ENCODE measurements at regions not wholly inside any gene's neighbourhood (a gene's known extent, or its start where the extent isn't known, plus 50 kb on each side); places are given as distances from the start of the nearest gene placed in this dataset.

DNA sequence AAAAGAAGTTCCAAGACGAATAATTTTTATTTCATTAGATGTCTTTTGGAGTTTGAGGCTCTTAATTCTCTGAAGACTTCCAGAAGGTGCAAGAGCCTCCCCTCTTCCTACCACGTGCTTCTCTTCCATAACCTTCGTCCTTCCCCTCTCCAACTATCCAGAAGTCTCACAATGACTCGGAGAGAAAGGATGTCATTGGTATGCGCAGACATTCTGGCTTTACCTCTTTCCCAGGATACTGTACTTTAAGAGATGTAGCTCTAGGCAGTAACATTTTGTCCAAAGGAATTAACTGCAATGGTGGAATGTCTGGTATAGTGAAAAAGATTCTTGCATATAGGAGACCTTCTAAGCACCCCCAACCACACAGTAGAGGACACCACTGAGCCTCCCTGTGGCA is 249.0 kb upstream of the OSR1 start:
- H3K4me3 ChIP-seq (replicated peaks in 1 of 2; ENCODE audit: low read depth in 2 of 2, low read length in 2 of 2): no peak overlapping the region
- TF ChIP-seq, protein P1, sequence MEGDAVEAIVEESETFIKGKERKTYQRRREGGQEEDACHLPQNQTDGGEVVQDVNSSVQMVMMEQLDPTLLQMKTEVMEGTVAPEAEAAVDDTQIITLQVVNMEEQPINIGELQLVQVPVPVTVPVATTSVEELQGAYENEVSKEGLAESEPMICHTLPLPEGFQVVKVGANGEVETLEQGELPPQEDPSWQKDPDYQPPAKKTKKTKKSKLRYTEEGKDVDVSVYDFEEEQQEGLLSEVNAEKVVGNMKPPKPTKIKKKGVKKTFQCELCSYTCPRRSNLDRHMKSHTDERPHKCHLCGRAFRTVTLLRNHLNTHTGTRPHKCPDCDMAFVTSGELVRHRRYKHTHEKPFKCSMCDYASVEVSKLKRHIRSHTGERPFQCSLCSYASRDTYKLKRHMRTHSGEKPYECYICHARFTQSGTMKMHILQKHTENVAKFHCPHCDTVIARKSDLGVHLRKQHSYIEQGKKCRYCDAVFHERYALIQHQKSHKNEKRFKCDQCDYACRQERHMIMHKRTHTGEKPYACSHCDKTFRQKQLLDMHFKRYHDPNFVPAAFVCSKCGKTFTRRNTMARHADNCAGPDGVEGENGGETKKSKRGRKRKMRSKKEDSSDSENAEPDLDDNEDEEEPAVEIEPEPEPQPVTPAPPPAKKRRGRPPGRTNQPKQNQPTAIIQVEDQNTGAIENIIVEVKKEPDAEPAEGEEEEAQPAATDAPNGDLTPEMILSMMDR (IDR thresholded peaks at IDR 0.05; ENCODE audit: low read depth, low read length): no peak
- peak; percentile 5 to 47 for DNase-seq (ENCODE audit: low read depth in 2 of 2)

DNA sequence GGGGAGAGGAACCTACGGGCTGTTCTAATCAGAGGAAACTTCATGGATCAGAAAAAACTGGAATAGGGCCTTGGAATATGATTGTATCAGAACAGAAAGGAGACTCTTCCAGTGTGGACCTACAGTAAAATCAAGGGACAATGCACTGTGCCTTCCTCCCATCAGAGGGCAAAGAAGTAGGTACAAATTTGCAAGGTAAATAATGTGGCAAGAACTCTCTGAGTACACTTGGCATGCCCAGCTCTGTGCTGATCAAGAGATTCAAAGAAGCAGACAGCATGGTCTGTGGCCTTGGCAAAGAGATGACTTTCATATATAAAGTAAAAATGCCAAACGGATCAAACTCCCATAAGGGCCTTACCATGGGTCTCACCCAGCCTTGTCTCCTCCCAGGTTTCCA is 242.6 kb upstream of the OSR1 start:
- TF ChIP-seq, protein P1 (IDR thresholded peaks at IDR 0.05; ENCODE audit: low read depth, low read length): no peak
- no peak for DNase-seq (ENCODE audit: low read depth in 2 of 2)
- H3K4me3 ChIP-seq (replicated peaks in 1 of 2; ENCODE audit: low read depth in 2 of 2, low read length in 2 of 2): no peak overlapping the region

DNA sequence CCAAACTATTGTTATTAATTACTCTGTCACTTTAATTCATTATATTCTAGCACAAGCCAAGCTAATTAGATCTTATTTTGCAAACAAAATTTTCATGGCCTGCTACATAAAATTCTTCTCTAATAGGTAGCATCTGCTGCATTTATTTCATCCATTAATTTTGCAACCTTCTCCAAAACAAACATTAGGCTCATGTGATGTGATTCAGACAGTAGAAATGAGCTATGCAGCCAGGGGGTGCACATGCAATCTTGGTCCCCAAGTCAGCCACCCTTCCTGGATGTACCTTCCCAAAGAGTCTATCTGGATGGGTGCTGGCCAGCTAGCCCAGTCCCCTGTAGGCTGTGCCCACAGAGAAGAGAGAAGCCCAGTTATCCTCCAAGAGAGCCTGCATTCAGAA is 242.1 kb upstream of the OSR1 start:
- DNase-seq (ENCODE audit: low read depth in 2 of 2): no peak
- TF ChIP-seq, protein P1 (IDR thresholded peaks at IDR 0.05; ENCODE audit: low read depth, low read length): peak; percentile 12
- no peak overlapping the region for H3K4me3 ChIP-seq (replicated peaks in 1 of 2; ENCODE audit: low read depth in 2 of 2, low read length in 2 of 2)

DNA sequence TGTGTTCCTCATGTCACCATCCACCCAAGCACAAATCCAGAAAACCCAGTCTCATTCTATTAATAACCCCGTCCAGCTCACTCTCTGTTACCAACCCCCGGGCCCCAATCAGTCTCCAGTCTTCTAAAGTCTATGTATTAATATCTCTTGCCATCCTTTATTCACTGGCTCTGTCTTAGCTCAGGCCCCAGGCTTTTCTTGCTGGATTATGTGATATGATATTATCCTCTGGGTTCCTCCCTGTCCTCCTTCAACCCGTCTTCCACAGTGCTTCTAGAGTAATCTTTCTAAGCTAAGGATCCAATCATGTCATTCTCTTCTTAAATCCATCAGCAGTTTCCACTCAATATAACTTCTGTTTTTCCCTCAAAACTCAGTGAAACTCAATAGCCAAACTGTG is 240.5 kb upstream of the OSR1 start:
- no peak for DNase-seq (ENCODE audit: low read depth in 2 of 2)
- TF ChIP-seq, protein P1 (IDR thresholded peaks at IDR 0.05; ENCODE audit: low read depth, low read length): no peak
- no peak overlapping the region for H3K4me3 ChIP-seq (replicated peaks in 1 of 2; ENCODE audit: low read depth in 2 of 2, low read length in 2 of 2)

DNA sequence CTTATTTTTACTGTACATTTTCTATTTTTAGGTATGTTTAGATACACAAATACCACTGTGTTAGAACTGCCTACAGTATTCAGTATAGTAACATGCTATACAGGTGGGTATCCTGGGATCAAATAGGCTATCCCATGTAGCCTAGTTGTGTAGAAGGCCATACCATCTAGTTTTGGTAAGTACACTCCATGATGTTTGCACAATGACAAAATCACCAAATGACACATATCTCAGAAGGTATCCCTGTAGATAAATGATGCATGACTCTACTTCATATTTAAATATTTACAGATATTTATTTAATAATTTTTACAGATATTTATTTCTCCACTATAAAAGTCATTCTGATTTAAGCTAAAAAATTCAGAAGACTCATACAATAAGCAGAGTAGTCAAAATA is 233.8 kb upstream of the OSR1 start:
- TF ChIP-seq, protein P1 (IDR thresholded peaks at IDR 0.05; ENCODE audit: low read depth, low read length): no peak
- DNase-seq (ENCODE audit: low read depth in 2 of 2): no peak
- no peak overlapping the region for H3K4me3 ChIP-seq (replicated peaks in 1 of 2; ENCODE audit: low read depth in 2 of 2, low read length in 2 of 2)

DNA sequence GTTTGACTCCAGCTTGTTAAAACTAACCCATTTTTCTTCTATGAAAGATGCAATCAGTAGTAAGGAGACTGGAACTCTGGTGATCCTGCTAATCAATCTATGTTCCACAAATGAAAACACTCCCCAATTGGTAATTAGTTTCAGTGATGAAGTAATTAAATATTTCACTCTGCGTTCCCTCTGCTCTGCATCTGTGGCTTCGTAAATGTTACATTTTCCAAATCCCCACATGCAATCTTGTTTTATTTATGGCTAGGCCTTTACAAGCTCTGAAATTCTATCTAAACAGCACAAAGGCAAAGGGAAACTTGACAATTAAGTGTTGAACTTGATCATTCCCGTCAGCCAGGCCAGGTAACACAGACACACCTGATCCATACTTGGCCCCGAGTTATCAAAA is 231.4 kb upstream of the OSR1 start:
- no peak for DNase-seq (ENCODE audit: low read depth in 2 of 2)
- TF ChIP-seq, protein P1 (IDR thresholded peaks at IDR 0.05; ENCODE audit: low read depth, low read length): no peak
- no peak overlapping the region for H3K4me3 ChIP-seq (replicated peaks in 1 of 2; ENCODE audit: low read depth in 2 of 2, low read length in 2 of 2)

DNA sequence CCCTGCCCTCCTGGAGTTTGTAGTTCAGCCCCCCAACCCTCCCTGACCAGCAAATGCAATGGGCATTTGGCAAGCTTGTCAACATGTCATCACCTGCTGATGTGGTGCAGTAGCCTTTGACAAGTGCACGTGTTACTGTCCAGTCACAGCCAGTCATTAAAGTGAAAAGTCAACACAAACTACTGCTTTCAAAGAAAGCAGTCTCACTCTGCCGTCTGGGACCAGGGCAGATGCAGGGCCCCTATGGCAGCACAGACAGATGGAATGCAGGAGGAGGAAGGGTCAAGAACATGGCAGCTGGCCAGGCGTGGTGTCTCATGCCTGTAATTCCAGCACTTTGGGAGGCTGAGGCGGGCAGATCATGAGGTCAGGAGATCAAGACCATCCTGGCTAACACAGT is 222.4 kb upstream of the OSR1 start:
- peak; percentile 50 to 64 for DNase-seq (ENCODE audit: low read depth in 2 of 2)
- H3K4me3 ChIP-seq (replicated peaks in 1 of 2; ENCODE audit: low read depth in 2 of 2, low read length in 2 of 2): no peak overlapping the region
- TF ChIP-seq, protein P1 (IDR thresholded peaks at IDR 0.05; ENCODE audit: low read depth, low read length): no peak
